BLaER1 (cell line): ENCODE measurements at regions not wholly inside any gene's neighbourhood (a gene's known extent, or its start where the extent isn't known, plus 50 kb on each side); places are given as distances from the start of the nearest gene placed in this dataset.
"Not testable (repeated sequence)": the region's sequence is repeated elsewhere in the genome, so short reads cannot be mapped to it uniquely, and the experiment has no call there.

ENCODE experiments used
- H3K27ac ChIP-seq: shearing (Covaris generic); formaldehyde crosslinking; 2 replicates; pipeline ENCODE4 v1.8.1; 2022
- H3K27me3 ChIP-seq: shearing (Covaris generic); formaldehyde crosslinking; 2 replicates; pipeline ENCODE4 v1.8.1; 2022
- H3K36me3 ChIP-seq: shearing (Covaris generic); formaldehyde crosslinking; 2 replicates; pipeline ENCODE4 v1.8.1; 2022
- H3K4me1 ChIP-seq: shearing (Covaris generic); formaldehyde crosslinking; 2 replicates; pipeline ENCODE4 v1.8.1; 2022
- H3K4me2 ChIP-seq: shearing (Covaris generic); formaldehyde crosslinking; 2 replicates; pipeline ENCODE4 v1.8.1; 2022
- H3K4me3 ChIP-seq: shearing (Covaris generic); formaldehyde crosslinking; 2 replicates; pipeline ENCODE4 v1.8.1; 2022
- H3K9ac ChIP-seq: shearing (Covaris generic); formaldehyde crosslinking; 2 replicates; pipeline ENCODE4 v1.8.1; 2022
- H3K9me3 ChIP-seq: shearing (Covaris generic); formaldehyde crosslinking; 2 replicates; pipeline ENCODE4 v1.8.1; 2022
- H4K20me1 ChIP-seq: shearing (Covaris generic); formaldehyde crosslinking; 2 replicates; pipeline ENCODE4 v1.8.1; 2022
- Cebpa-rat ChIP-seq: shearing (Covaris generic); IDR thresholded peaks from 2 replicates; pipeline ENCODE4 v1.8.1; 2022

- TF ChIP-seq Cebpa-rat = no peak
- Histone ChIP-seq H3K27me3 (no peaks in the 10 kb centered on the region), H3K27ac (no peak overlapping the region), H3K9me3 (no peaks in the 10 kb centered on the region; the same call in 1 of the 2 replicates), H3K4me2 (no peak overlapping the region), H3K9ac (no peak overlapping the region), H3K4me3 (no peak overlapping the region), H3K4me1 (no peaks in the 10 kb centered on the region), H3K36me3 (no peaks in the 10 kb centered on the region), H4K20me1 (no peaks in the 10 kb centered on the region)
These were observed 491.9 kb upstream of the PFKP start for GRCh38 chr10:2575460-2575859.

GRCh38 chr10:2572611-2573010 is 494.7 kb upstream of the PFKP start:
- TF ChIP-seq Cebpa-rat = no peak
- Histone ChIP-seq H3K4me3 (no peak overlapping the region), H3K27me3 (no peaks in the 10 kb centered on the region)

GRCh38 chr10:2556883-2557282 is 510.5 kb upstream of the PFKP start:
- Histone ChIP-seq H3K4me1 (no peaks in the 10 kb centered on the region), H3K27me3 (no peaks in the 10 kb centered on the region), H3K9me3 (no peaks in the 10 kb centered on the region), H3K4me3 (no peak overlapping the region), H3K9ac (no peak overlapping the region), H3K36me3 (no peaks in the 10 kb centered on the region), H4K20me1 (no peaks in the 10 kb centered on the region), H3K27ac (no peak overlapping the region), H3K4me2 (no peak overlapping the region)
- TF ChIP-seq Cebpa-rat = no peak

More at GRCh38 chr10:2572611-2573010, 494.7 kb upstream of the PFKP start:
- H3K4me2 ChIP-seq = no peak overlapping the region
- H3K27ac ChIP-seq = no peak overlapping the region
- H3K9me3 ChIP-seq = no peaks in the 10 kb centered on the region
- H3K9ac ChIP-seq = no peak overlapping the region
- H3K36me3 ChIP-seq = no peaks in the 10 kb centered on the region
- no peaks in the 10 kb centered on the region for H3K4me1 ChIP-seq
- no peaks in the 10 kb centered on the region for H4K20me1 ChIP-seq

- no peak for TF ChIP-seq Cebpa-rat
- Histone ChIP-seq H3K9ac (no peak overlapping the region), H3K4me2 (no peak overlapping the region), H3K36me3 (no peaks in the 10 kb centered on the region), H3K4me1 (no peaks in the 10 kb centered on the region), H3K27me3 (no peaks in the 10 kb centered on the region), H4K20me1 (no peaks in the 10 kb centered on the region), H3K4me3 (no peak overlapping the region), H3K9me3 (no peaks in the 10 kb centered on the region), H3K27ac (no peak overlapping the region)
These were observed 519.3 kb upstream of the PFKP start for GRCh38 chr10:2548071-2548470.

- H3K9ac ChIP-seq = no peak overlapping the region
- H4K20me1 ChIP-seq = no peaks in the 10 kb centered on the region
- no peak overlapping the region for H3K4me3 ChIP-seq
- TF ChIP-seq Cebpa-rat = no peak
- H3K9me3 ChIP-seq = no peaks in the 10 kb centered on the region
- no peak overlapping the region for H3K4me2 ChIP-seq
- no peaks in the 10 kb centered on the region for H3K36me3 ChIP-seq
- no peak overlapping the region for H3K27ac ChIP-seq
- no peaks in the 10 kb centered on the region for H3K4me1 ChIP-seq
- H3K27me3 ChIP-seq = no peaks in the 10 kb centered on the region
These were observed 519.7 kb upstream of the PFKP start for GRCh38 chr10:2547606-2548005.

- not testable (repeated sequence) for H3K4me2 ChIP-seq, H3K9me3 ChIP-seq, H4K20me1 ChIP-seq, H3K27me3 ChIP-seq, H3K4me3 ChIP-seq, H3K27ac ChIP-seq, H3K36me3 ChIP-seq, H3K9ac ChIP-seq, H3K4me1 ChIP-seq
These were observed 520.5 kb upstream of the PFKP start for GRCh38 chr10:2546894-2547293.

GRCh38 chr10:2543974-2544373 is 523.4 kb upstream of the PFKP start:
- Histone ChIP-seq H3K27me3 (no peaks in the 10 kb centered on the region), H3K4me2 (no peak overlapping the region), H3K4me3 (no peak overlapping the region), H3K36me3 (no peaks in the 10 kb centered on the region), H3K9me3 (no peaks in the 10 kb centered on the region), H4K20me1 (no peaks in the 10 kb centered on the region), H3K9ac (no peak overlapping the region), H3K4me1 (no peaks in the 10 kb centered on the region), H3K27ac (no peak overlapping the region)
- no peak for TF ChIP-seq Cebpa-rat

- H3K4me1 ChIP-seq = no peaks in the 10 kb centered on the region
- H4K20me1 ChIP-seq = no peaks in the 10 kb centered on the region
- H3K27ac ChIP-seq = no peak overlapping the region
- H3K4me3 ChIP-seq = no peak overlapping the region
- no peaks in the 10 kb centered on the region for H3K9me3 ChIP-seq
- no peak for TF ChIP-seq Cebpa-rat
- H3K36me3 ChIP-seq = no peaks in the 10 kb centered on the region
- no peak overlapping the region for H3K9ac ChIP-seq
- H3K4me2 ChIP-seq = no peak overlapping the region
- H3K27me3 ChIP-seq = no peaks in the 10 kb centered on the region
These were observed 524.0 kb upstream of the PFKP start for GRCh38 chr10:2543142-2543886.

GRCh38 chr10:2541176-2541575 is 526.2 kb upstream of the PFKP start:
- no peaks in the 10 kb centered on the region for H3K9me3 ChIP-seq
- no peaks in the 10 kb centered on the region for H3K27me3 ChIP-seq
- TF ChIP-seq Cebpa-rat = no peak
- no peak overlapping the region for H3K4me3 ChIP-seq
- no peaks in the 10 kb centered on the region for H3K4me1 ChIP-seq
- no peak overlapping the region for H3K27ac ChIP-seq
- H3K9ac ChIP-seq = no peak overlapping the region
- no peaks in the 10 kb centered on the region for H4K20me1 ChIP-seq
- H3K36me3 ChIP-seq = no peaks in the 10 kb centered on the region
- no peak overlapping the region for H3K4me2 ChIP-seq

GRCh38 chr10:2529945-2530344 is 537.4 kb upstream of the PFKP start:
- no peaks in the 10 kb centered on the region for H3K4me1 ChIP-seq
- H3K36me3 ChIP-seq = no peaks in the 10 kb centered on the region
- no peak for TF ChIP-seq Cebpa-rat
- no peaks in the 10 kb centered on the region for H4K20me1 ChIP-seq
- H3K9ac ChIP-seq = no peak overlapping the region
- no peak overlapping the region for H3K27ac ChIP-seq
- H3K4me3 ChIP-seq = no peak overlapping the region
- H3K4me2 ChIP-seq = no peak overlapping the region
- H3K27me3 ChIP-seq = no peaks in the 10 kb centered on the region
- H3K9me3 ChIP-seq = no peaks in the 10 kb centered on the region

GRCh38 chr10:2525781-2526180 is 541.6 kb upstream of the PFKP start:
- Histone ChIP-seq H3K4me1 (no peaks in the 10 kb centered on the region), H3K4me3 (no peak overlapping the region), H4K20me1 (no peaks in the 10 kb centered on the region), H3K27me3 (no peaks in the 10 kb centered on the region), H3K36me3 (no peaks in the 10 kb centered on the region), H3K9me3 (peaks cover 4% of the 10 kb centered on the region; the same call in 1 of the 2 replicates), H3K27ac (no peak overlapping the region), H3K4me2 (no peak overlapping the region), H3K9ac (no peak overlapping the region)
- no peak for TF ChIP-seq Cebpa-rat
